CD4-positive, alpha-beta T cell treated with Interleukin-1 beta for 1 hour (primary cell): ENCODE measurements at regions not wholly inside any gene's neighbourhood (a gene's known extent, or its start where the extent isn't known, plus 50 kb on each side); places are given as distances from the start of the nearest gene placed in this dataset.

Experiments
- DNase-seq, 2 donors: peaks; one replicate each; pipeline ENCODE4 v3.0.0-alpha.2; 2020 to 2022

DNA sequence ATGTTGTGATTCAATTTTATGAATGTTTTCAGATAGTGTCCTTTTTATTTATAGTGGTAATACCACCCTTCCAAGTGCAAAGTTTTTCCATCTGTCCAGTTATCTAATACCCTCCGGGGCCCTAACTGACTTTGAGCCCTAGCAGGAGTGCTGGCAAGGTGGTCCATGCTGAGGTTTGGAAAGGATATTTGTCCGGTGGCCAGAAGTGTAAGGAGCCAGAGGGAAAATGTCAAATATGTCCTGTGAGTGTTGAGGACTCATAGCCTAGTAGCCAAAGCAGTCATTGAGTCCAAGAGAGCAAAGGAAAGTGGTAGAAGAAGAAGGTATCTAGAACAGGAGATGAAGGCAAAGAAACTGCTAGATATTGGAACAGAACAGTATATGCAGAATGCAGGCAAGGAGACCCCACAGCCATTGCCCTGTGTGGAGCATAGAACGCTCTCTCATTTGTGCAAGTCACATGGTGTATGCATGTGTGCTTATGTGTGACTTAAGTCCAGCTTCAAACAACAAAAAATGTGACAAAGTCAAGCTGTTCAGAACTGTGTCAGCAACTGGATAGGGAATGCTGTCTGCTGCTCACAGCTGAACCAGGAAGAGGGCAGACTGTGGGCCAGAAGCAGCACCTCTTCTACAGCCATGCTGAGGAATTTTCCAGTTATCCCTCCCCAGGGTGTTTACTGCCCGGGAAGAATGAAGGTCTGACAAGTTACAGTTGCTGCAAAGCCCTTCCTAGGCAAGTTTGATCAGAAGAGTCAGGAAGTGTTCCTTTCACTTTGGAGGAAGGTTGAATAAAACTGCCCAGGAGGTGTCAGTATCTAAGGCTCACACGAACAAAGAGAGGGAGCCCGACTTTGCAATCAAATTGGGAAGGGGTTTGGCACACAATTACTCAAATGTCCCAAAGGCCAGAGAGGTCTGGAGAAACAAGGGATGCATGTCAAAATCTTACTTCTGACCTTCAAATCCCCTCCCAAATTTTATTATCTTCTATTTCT, 463.3 kb upstream of the DMAC1 start:
- no peak for DNase-seq

GRCh38 chr9:8261737-8262136, 462.2 kb upstream of the DMAC1 start:
- DNase-seq, result no peak

GRCh38 chr9:8259028-8259427, 459.4 kb upstream of the DMAC1 start:
- no peak for DNase-seq

DNA sequence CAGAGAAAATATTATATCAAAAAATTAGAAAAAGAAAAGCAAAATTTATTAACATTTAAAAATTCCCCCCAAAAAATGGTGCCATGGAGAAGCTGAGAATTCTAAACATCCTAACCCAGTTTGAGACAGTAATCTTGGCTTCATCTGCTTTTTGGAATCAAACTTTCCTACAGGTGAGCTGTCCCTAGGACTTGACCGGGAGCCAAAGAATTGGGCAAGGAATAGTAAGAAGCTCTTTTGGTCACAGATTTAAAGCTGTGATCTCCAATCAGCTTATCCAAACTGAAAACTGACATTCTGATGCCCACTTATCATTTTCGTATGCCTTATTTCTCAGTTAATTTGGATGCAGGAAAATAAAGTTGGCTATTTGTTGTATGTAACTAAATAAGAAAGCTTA, 457.3 kb upstream of the DMAC1 start:
- DNase-seq, result no peak

- DNase-seq, result no peak
Measured at GRCh38 chr9:8255850-8256249, 456.3 kb upstream of the DMAC1 start.

DNA sequence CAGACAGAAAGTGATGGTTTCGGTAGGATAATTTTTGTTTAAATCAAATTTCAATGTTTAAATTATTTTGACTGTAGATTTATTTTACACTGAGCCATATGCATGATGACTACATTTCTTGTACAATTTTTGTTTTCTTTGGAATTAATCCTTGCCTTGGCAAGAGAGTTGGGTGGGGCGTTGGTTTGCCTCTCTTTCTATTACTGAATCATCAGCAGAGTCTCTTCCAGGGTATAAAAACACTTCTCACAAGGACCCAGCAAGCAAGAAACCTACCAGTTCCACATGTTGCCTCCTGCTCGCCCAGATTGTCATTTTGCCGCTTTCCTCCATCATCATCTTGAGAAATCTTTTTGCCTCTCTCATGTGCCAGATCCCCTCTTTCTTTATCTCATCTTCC, 455.0 kb upstream of the DMAC1 start:
- no peak for DNase-seq

DNA sequence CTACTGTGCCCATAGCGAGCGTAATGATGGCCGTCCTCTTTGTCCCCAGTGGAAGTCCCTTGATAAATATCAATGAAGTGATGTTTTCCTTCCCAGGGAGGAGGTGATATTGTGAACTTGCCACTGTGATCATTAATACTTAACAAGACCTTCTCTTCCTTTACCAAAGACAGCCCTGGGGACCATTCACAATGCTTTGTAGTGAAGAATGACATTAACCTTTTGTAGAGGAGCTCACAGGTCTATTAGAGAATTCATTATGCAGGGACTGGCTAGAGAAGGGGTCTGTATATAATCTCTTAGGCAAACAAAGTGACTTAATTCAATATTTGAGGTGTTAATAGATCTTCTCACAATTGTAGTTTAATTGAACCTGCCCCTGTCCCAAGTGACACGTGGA, 452.9 kb upstream of the DMAC1 start:
- DNase-seq, result no peak

DNA sequence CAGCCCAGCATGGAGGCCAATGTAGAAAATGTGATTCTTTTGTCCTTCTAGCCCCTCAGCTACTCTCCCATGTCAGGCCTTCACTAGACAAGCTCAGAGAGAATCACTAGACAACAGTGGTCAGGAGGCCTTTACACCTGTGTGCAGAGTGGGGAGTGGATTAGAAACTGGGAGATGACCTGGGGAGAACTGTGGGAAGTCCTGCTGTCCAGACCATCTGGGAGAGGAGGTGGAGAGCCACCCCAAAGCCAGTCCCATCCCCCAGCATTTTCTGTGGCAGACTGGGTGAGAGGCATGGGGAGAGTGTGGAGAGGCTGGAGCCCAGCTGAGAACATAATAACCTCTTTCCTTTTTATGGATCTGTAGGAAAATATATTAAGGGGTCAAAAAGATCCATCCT, 452.0 kb upstream of the DMAC1 start:
- no peak for DNase-seq

DNA sequence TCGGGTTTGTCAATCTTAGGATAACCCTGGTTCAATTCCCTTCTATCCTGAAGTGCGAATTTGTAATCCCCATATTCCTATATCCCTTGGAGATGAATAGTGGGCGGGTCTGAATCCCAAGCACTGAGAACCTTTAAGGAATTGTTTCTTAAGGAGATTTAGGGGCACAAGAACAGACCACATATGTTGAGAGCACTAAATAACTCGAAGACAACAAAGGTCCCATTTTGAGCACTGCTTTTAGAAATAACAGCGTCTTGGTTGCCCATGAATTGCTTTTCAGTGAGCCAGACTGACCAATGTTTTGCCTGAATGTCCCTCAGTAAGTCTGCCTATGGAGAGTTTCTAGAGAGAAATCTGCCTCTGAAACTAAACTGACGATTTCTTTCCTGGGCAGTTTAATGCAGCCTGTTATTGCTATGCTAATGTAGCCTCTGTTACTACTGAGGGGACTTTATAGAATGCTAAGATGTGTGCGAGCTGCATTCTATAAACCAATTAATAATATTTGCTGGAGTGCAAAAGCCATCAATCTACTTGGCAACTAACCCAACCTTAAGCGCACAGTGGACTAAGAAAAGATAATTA, 445.0 kb upstream of the DMAC1 start:
- no peak for DNase-seq

DNA sequence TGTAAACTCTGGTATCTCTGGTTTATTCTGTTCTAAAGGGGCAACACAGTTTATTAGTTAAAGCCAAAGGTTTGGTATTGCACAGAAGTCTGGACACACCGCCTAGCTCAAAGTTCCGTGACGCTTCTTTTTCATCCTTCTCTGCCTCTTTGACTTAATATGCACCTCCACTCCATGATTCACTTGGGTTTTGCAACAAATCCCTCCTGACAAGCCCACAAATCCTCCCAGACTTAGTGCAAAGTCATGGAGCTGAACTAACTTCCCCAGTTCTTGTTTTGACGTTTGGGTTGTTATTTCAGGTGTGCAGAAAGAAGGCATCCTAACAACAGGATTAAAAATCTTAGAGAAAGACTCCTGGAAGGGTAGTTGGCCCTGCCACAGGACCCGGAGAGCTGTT, 441.6 kb upstream of the DMAC1 start:
- DNase-seq, result no peak

DNA sequence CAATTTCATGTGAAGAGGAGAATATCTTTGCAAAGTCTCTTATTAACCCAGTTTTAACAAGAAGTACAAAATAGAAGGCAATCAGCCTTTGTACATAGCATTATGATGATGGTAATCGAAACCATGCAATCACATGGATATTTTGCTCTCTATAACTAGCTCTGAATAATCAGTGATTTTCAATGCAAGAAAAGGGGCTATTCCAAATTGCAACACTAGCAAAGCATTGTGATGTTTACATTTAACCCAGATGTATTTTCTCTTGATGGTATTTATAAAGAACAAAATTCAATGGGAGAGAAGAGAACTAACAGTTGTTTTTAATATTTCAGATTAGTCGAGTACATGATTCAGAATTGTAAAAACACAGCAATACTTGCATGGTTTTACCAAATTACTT, 437.5 kb upstream of the DMAC1 start:
- no peak for DNase-seq

DNA sequence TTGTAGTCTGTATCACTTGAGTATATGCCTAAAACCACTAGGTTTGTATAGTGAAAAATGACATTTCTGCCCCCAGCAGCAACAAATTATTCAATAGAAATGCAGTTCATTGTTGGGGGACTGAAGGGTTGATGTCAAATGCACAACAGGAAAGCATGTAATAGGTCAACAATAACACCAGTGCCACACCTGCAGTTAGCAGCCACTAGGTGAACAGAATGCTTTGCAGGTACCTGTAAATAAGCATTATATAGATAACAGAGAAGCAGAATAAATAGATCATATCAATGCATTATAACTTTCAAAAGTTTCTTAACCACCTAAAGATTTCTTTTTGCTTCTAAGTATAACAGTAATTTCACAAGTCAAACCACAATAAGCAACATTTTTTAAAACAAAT, 435.9 kb upstream of the DMAC1 start:
- no peak for DNase-seq

DNA sequence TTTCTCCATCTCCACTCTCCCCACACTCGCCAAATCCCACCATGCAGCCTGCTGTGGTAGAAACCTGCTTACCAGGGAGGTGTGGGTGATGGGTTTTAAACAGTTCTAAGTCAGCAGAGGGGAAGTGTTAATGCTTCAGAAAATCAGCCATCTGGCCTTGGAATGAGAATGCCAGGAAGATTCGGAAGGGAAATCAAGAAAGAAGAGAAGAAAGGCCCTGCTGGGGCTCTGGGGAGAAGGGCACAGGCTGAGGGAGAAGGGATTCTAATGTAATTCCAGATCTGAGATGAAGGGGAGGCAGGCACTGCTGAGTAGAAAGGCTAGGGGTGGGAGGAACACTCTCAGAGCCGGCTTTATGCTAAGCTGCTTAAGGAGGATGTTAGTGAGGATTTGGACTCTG, 434.7 kb upstream of the DMAC1 start:
- DNase-seq, result no peak

DNA sequence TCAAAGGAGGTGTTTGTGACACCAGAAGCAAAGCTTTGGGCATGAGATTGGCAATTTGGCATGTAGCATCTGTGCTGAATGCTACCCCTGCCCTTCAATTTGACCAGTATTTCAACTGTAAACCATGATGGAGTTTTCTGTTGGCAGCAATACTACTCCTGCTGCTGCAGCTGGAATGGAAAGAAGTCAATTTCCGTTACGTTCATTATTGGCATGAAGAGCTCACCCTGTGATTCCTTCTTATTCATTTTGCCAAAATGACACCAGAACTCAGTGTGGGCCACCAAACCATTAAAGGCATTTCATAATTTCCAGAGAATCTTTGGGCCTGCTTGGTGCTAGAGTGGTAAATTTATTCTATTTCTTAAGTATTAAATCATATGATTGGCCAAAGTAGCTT, 433.1 kb upstream of the DMAC1 start:
- no peak for DNase-seq

GRCh38 chr9:8229226-8229625, 429.6 kb upstream of the DMAC1 start:
- no peak for DNase-seq

- DNase-seq, result no peak
Measured at GRCh38 chr9:8224381-8224801, 424.8 kb upstream of the DMAC1 start.

DNA sequence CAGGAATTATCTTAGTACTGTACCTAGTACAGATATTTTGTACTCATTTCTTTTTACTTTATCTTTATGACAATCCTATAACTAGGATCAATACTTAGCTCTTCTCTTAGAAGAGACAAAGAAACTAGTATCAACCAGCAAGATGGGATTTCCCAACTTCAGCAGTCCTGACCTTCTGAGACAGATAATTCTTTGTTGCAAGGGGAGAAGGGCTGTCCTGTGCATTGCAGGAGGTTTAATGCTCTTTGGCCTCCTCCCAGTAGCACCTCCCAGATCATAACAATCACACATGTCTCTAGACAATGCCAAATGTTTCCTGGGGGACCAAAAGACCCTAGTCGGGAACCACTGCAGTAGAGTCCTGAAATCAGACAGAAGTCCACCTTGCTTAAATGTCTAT, 424.3 kb upstream of the DMAC1 start:
- no peak for DNase-seq

- DNase-seq, result no peak
Measured at GRCh38 chr9:8221462-8221861, 421.9 kb upstream of the DMAC1 start.

- DNase-seq, result no peak
Measured at GRCh38 chr9:8208465-8208864, 408.9 kb upstream of the DMAC1 start.

DNA sequence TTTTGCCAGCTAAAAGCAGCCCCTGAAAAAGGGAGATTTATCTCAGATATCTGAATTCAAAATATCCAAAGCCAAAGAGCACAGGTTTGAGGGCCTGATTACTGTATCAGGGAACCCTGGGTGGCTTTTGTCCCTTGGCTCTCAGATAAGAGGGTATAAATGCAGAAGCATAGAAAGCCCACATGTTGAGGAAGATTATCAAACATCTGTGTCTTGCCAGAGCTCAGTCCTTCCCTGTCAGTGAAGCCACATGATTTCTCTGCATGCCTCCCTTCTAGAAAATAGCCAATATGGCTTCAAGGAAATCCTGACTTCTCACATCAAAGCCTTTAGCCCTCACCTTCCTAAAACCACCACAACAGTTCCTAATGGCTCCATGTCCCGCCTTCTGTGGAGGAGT, 408.0 kb upstream of the DMAC1 start:
- DNase-seq, result no peak

DNA sequence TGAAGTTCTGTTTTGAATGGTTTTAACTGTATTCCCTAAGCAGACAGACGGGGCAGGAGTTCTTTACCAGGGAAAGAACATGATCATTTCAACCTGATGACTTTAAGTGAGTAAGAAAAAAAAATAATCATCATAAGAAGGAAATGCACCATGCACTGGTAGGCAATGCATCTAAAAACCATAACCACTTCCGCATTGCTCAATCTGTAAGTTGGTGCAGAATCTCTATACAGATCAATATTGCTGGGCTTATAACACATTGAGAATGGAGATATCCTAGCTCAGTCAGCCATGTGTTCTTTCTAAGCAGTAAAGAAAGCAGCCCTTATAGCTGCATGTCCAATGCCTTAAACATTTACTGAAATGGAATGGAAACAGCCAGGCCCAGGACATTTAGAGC, 407.1 kb upstream of the DMAC1 start:
- no peak for DNase-seq

- DNase-seq, result no peak
Measured at GRCh38 chr9:8205576-8205975, 406.0 kb upstream of the DMAC1 start.

GRCh38 chr9:8189881-8190280, 390.3 kb upstream of the DMAC1 start:
- no peak for DNase-seq

GRCh38 chr9:8188723-8189407, 389.3 kb upstream of the DMAC1 start:
- no peak for DNase-seq
